GM21576 (cell line): ENCODE measurements at regions not wholly inside any gene's neighbourhood (a gene's known extent, or its start where the extent isn't known, plus 50 kb on each side); places are given as distances from the start of the nearest gene placed in this dataset.
"Not testable (repeated sequence)": the region's sequence is repeated elsewhere in the genome, so short reads cannot be mapped to it uniquely, and the experiment has no call there.

ENCODE experiments used
- ATAC-seq: cut with Tn5 transposase; IDR thresholded peaks from one replicate; pipeline ENCODE4 v1.9.1; 2021; ENCODE audit warnings: mild to moderate bottlenecking, moderate library complexity; ENCODE audit not compliant: unreplicated experiment

- no peak for ATAC-seq
Measured at GRCh38 chr10:3255616-3256015, 83.0 kb upstream of the PITRM1 start.

DNA sequence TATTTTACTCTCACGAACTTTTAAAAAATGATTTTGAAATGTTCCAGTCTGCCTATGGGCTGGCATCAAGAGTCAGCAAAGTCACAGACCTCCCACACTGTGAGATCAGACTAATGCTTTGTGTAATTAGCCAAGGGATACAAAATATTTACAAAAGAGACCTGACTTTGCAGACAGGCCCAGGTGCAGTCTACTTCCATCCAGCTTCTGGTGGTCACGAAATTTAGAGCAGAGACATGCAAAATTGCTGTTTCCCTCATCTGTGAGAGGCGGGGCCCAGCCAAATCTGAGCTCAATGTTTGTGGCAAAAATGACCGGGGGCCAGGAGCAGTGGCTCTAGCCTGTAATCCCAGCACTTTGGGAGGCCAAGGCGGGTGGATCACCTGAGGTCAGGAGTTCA is 82.5 kb upstream of the PITRM1 start:
- no peak for ATAC-seq

- not testable (repeated sequence) for ATAC-seq
Measured at GRCh38 chr10:3253974-3254373, 81.4 kb upstream of the PITRM1 start.

DNA sequence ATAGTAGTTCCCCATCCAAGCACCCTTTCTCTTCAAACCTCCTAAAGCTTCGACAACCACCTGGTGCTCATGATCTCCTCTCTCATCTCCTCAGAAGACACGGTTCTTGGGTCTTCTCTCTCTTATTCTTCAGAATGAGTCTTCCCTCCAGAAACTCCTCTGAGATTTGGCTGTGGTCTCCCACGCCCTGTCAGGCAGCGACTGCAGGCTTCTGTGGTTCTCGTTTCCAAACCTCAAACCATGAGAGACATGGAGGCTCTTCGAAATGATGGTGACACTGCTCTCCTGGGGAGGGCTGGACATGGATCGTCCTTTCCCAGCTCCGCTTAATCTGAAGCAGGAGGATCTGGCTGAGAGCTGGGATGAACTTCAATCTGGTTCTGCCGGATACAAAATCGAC is 78.6 kb upstream of the PITRM1 start:
- ATAC-seq, result no peak

- ATAC-seq, result no peak
Measured at GRCh38 chr10:3249307-3249889, 76.8 kb upstream of the PITRM1 start.

DNA sequence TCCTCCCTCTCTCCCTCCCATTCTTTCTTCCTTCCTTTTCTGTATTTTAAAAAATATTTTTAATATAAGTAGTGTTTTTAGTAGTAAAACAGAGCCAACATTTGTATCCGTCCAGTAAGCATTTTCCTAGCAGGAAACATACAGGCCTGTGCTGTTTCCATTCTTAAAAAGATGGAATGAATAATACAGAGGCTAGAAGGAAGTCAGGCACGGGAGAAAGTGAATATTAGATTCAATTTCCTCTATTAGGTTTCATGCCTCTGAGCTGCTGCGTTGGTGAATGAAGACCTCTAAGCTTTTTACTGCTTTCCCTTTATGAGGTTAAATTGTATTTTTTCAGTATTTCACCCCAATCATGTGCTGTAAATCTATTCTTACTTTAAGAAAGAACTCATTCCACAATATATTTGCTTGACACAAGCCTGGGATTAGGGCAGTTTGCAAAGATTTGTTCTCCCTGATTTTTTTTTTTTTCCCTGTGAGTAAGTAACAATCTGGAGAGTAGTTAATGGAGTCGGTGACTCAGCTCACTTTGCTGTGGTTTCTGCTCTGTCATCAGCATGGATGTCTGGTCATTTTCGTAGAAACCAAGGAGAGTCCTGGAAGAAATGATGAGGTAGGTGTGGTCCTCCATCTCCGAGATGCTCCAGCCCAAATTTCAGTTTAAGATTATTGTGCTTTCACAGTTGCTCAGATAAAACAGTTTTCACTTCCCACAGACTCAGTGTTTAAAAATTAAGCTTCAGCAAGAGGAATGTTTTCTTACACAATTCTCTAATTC is 76.1 kb upstream of the PITRM1 start:
- no peak for ATAC-seq

DNA sequence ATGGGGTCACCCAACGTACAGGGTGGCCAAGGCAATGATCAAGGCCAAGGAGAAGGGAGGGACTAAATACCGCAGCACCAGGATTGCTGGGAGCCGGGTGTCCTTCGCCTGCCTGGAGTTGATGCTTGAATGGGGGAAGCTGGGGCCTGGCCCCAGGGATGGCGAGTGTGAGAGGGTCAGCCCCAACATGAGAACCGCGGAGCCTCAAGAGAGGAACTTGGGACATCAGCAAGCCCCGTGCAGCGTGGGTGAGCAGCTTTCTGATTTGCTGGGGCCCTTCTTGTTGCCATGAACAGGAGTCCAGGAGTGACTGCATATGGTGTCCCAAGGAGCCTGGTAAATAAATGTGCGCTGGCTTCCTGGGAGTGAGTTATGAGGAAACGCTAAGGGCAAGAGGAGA is 72.8 kb upstream of the PITRM1 start:
- no peak for ATAC-seq

DNA sequence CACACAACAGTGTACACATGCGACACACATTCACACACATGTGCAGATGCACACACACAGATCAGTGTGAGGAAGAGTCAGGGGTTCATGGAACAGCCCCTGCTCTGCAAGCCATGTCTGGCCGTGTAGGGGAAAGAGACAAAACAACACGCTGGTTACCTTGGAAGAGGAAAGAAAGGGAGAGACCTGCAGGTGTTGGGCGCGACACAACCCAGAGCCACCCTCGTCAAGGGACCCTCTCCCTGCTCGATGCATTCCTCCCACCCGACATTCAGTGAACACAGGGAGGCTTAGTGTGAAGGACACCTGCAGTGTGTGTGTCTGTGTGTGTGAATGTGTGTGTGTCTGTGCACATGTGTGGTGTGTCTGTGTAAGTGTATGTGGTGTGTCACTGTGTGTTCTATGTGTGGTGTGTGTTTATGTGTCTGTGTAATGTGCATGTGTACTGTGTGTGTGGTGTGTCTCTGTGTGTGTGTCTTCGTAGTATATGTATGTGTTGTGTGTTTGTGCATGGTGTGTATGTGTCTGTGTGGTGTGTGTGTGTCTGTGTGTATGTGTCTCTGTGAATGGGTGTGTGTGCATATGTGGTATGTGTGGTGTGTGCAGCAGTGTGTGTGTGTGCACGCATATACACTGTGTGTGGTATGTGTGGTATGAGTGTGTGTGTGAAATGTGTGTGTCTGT is 69.5 kb upstream of the PITRM1 start:
- ATAC-seq, result no peak

DNA sequence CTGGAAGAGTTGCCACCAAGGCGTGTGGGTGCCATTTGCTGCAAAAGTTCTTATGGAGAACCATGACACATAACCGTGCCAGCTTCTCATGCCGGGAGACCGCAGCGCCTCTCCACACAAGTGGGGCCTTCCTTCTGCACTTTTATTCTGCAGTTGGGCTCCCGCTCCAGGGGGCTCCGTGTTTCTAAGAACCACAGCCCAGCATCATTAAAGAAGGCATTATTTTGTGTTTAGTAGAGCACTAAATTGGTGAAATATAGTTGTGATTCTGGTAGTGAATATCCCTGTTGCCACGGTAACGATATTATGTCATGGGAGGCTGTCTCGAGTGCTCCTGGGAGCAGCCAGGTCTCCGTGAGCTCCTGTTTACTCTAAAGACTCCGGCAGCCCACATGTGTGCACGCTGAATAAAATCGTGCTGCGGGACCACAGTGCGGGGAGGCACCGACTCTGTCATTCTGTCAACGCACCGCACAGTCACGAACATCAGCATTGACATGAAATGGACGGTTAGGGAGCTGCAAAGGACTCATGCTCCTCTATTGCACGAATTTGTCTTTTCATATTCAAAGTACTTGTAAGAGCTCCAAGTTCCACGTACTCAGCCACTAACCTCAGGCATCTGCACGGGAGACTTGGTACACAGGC is 68.8 kb upstream of the PITRM1 start:
- ATAC-seq, result no peak

- no peak for ATAC-seq
Measured at GRCh38 chr10:3239920-3240894, 67.6 kb upstream of the PITRM1 start.

DNA sequence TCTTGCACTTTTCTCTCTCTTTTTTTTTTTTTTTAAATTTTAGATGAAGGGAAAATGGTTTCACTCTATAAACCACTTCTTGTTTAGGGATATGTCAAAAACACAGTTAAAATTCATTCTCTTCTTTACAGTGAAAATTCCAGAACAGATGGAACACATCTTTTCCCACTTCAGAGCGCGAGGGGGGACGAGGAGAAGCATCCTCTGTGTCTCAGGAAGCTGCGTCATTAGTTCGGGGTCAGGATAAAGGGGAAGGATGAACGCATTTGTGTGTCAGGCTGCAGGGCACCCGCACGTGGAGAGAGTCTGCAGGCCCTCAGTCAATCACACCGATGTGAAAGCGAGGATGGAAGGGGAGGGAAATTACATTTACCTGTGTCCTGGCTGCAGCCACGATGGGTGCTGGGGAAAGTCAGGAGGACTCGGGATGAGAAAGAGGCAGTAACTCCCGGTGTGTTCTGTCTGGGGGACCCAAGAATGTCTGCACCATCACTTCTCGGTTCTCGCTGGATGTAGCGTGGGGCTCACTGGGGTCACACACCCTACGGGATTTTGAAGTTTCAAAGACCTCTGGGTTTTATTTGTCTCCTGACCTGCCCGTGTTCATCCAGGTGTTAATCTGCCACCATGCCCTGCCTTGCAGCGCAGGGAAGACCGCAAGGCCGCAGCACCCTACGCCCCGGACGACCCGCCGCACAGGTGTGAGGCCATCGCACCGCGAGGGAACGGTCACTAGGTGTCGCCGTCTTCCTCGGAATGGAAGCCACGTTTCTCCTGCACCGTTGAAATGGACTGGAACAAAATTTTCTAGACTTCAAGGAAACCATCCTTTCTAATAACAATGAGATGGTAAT is 66.7 kb upstream of the PITRM1 start:
- ATAC-seq, result peak; percentile 62

GRCh38 chr10:3238115-3238871 is 65.7 kb upstream of the PITRM1 start:
- no peak for ATAC-seq

DNA sequence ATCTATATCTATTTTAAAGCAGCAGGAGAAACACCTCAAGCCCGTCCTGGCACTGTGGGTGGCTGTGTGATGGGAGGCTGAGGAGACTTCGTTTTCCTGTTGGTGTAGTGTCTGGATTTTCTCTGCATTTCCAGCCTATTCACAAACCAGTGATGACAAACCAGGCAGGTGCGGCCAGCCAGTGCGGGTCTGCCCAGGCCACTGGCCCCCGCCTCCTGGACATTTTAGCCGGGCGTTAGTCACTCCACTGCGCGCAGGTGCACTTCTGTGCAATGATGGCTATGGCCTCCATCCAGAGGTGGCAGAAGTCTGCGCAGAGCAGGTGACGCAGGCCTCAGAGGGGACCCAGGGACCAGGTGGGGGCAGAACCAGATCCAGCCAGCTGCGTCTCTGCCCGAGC is 64.9 kb upstream of the PITRM1 start:
- ATAC-seq, result no peak

- ATAC-seq, result no peak
Measured at GRCh38 chr10:3236644-3237404, 64.2 kb upstream of the PITRM1 start.

GRCh38 chr10:3235996-3236510 is 63.5 kb upstream of the PITRM1 start:
- no peak for ATAC-seq

DNA sequence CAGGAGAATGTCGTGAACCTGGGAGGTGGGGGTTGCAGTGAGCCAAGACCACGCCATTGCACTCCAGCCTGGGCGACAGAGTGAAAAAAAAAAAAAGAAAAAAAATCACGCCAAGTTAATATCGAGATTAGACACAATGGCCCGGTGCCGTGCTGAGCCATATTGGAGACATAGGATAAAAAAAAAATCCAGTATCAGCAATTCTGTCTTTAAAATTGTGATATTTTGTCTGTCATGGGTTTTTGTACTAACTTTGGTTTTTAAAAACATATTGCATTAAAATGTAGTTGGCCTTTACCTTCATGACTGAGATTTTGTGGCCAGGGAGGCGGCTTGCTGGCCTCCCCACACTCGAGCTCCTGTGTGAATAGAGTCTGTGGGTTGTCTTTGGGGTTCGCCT is 62.8 kb upstream of the PITRM1 start:
- ATAC-seq, result no peak

- no peak for ATAC-seq
Measured at GRCh38 chr10:3233486-3233990, 61.0 kb upstream of the PITRM1 start.
